ENCODE measurements at regions not wholly inside any gene's neighbourhood (a gene's known extent, or its start where the extent isn't known, plus 50 kb on each side); places are given as distances from the start of the nearest gene placed in this dataset.

- Mint-ChIP-seq H3K27ac (no peak overlapping the region), H3K4me1 (ENCODE audit: low read depth) (no peaks in the 10 kb centered on the region), H3K4me3 (no peak overlapping the region), H3K27me3 (no peaks in the 10 kb centered on the region), H3K9me3 (peaks cover 14% of the 10 kb centered on the region), H3K36me3 (ENCODE audit: low read depth) (no peaks in the 10 kb centered on the region)
- Histone ChIP-seq H3K4me1 (ENCODE audit: insufficient read depth, low read length) (no peaks in the 10 kb centered on the region), H3K27me3 (ENCODE audit: control insufficient read depth in 1 of 2, insufficient read depth in 2 of 2, low read length in 2 of 2) (no peaks in the 10 kb centered on the region), H3K27ac (ENCODE audit: low read depth in 1 of 2, low read length in 2 of 2) (no peak overlapping the region), H3K4me3 (ENCODE audit: low read length) (no peak overlapping the region), H3K9me3 (ENCODE audit: control insufficient read depth in 1 of 2, insufficient read depth in 1 of 2, low read length in 2 of 2) (peaks cover 7 to 9% of the 10 kb centered on the region in 2 experiments), H3K36me3 (ENCODE audit: insufficient read depth, low read length) (no peaks in the 10 kb centered on the region)
- ChIA-PET POLR2A (no interaction called here), CTCF (no interaction called here)
- intact Hi-C loops (cut with DNase I, micrococcal nuclease) = no loop called here
- no peak for TF ChIP-seq CTCF (IDR thresholded peaks at IDR 0.05)
- DNase-seq = no peak
- no peak for ATAC-seq (ENCODE audit: poor library complexity)
Measured at GRCh38 chr1:189977184-189977583, 500.5 kb downstream of the BRINP3 start.

- TF ChIP-seq CTCF (IDR thresholded peaks at IDR 0.05) = no peak
- Mint-ChIP-seq H3K27ac (no peak overlapping the region), H3K9me3 (peaks cover 10% of the 10 kb centered on the region), H3K4me1 (ENCODE audit: low read depth) (no peaks in the 10 kb centered on the region), H3K27me3 (no peaks in the 10 kb centered on the region), H3K4me3 (no peak overlapping the region), H3K36me3 (ENCODE audit: low read depth) (no peaks in the 10 kb centered on the region)
- ChIA-PET CTCF (no interaction called here), POLR2A (no interaction called here)
- Histone ChIP-seq H3K27me3 (ENCODE audit: control insufficient read depth in 1 of 2, insufficient read depth in 2 of 2, low read length in 2 of 2) (no peaks in the 10 kb centered on the region), H3K36me3 (ENCODE audit: insufficient read depth, low read length) (no peaks in the 10 kb centered on the region), H3K27ac (ENCODE audit: low read depth in 1 of 2, low read length in 2 of 2) (no peak overlapping the region), H3K4me3 (ENCODE audit: low read length) (no peak overlapping the region), H3K9me3 (ENCODE audit: control insufficient read depth in 1 of 2, insufficient read depth in 1 of 2, low read length in 2 of 2) (peaks cover 1 to 5% of the 10 kb centered on the region in 2 experiments), H3K4me1 (ENCODE audit: insufficient read depth, low read length) (no peaks in the 10 kb centered on the region)
- intact Hi-C loops (cut with DNase I, micrococcal nuclease) = no loop called here
- ATAC-seq (ENCODE audit: poor library complexity) (no peak), DNase-seq (no peak)
Measured at GRCh38 chr1:189983166-189983890, 494.3 kb downstream of the BRINP3 start.

- Mint-ChIP-seq H3K9me3 (peaks cover 11% of the 10 kb centered on the region), H3K4me1 (ENCODE audit: low read depth) (no peaks in the 10 kb centered on the region), H3K36me3 (ENCODE audit: low read depth) (no peaks in the 10 kb centered on the region), H3K27ac (no peak overlapping the region), H3K4me3 (no peak overlapping the region), H3K27me3 (no peaks in the 10 kb centered on the region)
- Histone ChIP-seq H3K9me3 (ENCODE audit: control insufficient read depth in 1 of 2, insufficient read depth in 1 of 2, low read length in 2 of 2) (peaks cover 0 to 5% of the 10 kb centered on the region in 2 experiments), H3K27ac (ENCODE audit: low read depth in 1 of 2, low read length in 2 of 2) (no peak overlapping the region), H3K4me3 (ENCODE audit: low read length) (no peak overlapping the region), H3K4me1 (ENCODE audit: insufficient read depth, low read length) (no peaks in the 10 kb centered on the region), H3K27me3 (ENCODE audit: control insufficient read depth in 1 of 2, insufficient read depth in 2 of 2, low read length in 2 of 2) (no peaks in the 10 kb centered on the region), H3K36me3 (ENCODE audit: insufficient read depth, low read length) (no peaks in the 10 kb centered on the region)
- no peak for TF ChIP-seq CTCF (IDR thresholded peaks at IDR 0.05)
- intact Hi-C loops (cut with DNase I, micrococcal nuclease) = no loop called here
- ATAC-seq (ENCODE audit: poor library complexity) (no peak), DNase-seq (no peak)
- POLR2A ChIA-PET = no interaction called here
- CTCF ChIA-PET = no interaction called here
Measured at GRCh38 chr1:189986516-189986915, 491.1 kb downstream of the BRINP3 start.
